Stimulated activated CD4-positive, alpha-beta T cell treated with anti-CD3 and anti-CD28 coated beads, Interleukin-15, amount 100 ng/mL, for 48 hours (primary cell): ENCODE measurements at regions not wholly inside any gene's neighbourhood (a gene's known extent, or its start where the extent isn't known, plus 50 kb on each side); places are given as distances from the start of the nearest gene placed in this dataset.

ENCODE experiments used
- DNase-seq, 2 donors: peaks; one replicate each; pipeline ENCODE4 v3.0.0-alpha.2; 2020; ENCODE audit warnings: low read depth in 2 of 2

GRCh38 chr7:93015779-93016481 is 101.8 kb downstream of the SAMD9 start:
- no peak for DNase-seq

DNA sequence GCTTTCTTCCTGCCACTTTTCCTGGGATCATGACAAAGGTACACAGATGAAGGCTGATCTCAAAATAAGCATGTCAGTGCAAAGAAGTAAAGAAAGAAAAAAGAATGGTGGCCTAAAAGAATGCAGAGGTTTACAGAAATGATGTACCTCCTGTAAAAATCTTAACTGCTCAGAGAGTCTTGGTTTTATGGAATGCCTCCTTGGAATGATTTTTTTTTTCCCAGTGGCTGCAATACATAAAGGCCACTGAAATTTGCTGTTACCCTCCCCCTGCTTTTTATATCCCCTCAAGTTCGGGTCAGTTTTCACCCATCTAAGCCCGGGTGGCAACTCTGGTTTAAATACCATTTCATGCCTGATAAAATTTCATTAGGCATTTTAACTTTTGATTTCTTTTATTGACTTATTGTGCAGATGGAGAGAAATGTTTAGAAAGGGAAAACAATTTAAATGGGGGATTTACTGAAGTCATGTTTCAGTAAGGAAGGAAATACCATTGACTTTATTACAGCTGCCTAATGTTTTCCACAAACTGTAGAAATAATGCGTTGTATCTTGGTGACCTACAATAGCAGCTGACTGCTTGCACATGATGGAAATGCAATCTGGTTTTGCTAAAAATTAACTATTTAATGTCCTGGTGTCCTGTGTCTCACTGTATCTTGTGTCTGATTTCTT is 102.5 kb downstream of the SAMD9 start:
- DNase-seq = no peak

- no peak for DNase-seq
Measured at GRCh38 chr7:93014410-93014809, 103.4 kb downstream of the SAMD9 start.

GRCh38 chr7:93013446-93014061 is 104.2 kb downstream of the SAMD9 start:
- DNase-seq = no peak

- DNase-seq = no peak
Measured at GRCh38 chr7:93011351-93012294, 106.2 kb downstream of the SAMD9 start.

- no peak for DNase-seq
Measured at GRCh38 chr7:93008833-93009232, 108.9 kb downstream of the SAMD9 start.

DNA sequence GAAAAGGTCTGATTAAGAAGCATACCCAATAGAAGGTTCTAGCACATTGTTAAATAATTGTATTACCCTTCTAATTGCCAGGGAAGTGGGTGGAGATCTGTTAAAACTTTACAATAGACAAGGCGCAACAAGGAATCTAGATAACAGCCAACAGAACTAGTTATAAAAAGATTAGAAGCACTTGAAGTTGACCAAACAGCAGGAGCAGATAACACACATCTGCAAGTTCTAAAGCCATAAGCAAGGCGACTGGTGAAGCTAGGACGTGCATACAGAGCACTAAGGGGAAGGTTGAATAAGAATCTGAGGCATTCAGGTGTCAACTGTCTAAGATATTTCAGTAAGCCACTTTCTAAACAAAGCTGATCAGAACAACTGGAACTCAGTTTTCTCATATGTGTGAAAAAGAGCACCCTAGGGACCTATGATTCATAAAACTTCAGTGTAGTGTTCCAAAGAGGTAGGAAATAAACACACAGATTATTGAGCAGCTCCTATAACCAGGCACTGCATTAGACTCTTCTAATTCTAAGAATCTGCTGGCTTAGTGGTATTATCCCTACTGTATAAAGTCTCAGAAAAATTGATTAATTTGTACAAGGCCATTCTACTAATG is 111.2 kb downstream of the SAMD9 start:
- no peak for DNase-seq

GRCh38 chr7:93004906-93005305 is 112.9 kb downstream of the SAMD9 start:
- no peak for DNase-seq

DNA sequence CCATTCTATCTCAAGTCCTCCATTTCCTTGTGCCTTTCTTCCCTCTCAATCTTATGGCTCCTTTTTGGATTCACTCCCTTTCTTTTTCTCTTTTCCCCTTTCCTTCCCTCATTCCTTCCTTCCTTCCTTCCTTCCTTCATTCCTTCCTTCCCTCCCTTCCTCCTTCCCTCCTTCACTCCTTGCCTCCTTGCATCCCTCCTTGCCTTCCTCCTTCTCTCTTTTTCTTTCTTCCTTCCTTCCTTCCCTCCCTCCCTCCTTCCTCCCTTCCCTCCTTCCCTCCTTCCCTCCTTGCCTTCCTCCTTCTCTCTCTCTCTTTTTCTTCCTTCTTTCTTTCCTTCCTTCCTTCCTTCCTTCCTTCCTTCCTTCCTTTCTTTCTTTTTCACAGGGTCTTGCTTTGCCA is 120.1 kb downstream of the SAMD9 start:
- no peak for DNase-seq

GRCh38 chr7:92997152-92997551 is 120.6 kb downstream of the SAMD9 start:
- DNase-seq = no peak

DNA sequence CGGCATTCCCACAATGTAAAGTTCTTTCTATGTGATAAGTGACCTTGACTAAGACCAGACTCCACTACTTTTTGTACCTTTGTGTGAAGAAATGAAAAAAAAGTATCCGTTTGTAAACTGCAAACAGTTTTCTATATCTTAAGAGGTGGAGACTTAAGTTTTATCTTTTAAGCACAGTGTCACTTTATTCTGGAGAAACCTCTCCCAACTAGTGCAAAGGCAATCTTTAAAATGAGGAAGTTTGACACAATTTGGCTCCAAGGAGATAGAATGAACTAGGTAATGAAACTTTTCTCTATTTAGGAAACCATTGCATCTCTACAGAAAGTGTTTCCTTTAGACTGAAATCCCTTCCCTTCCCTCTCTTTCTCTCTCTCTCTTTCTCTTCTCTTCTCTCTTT is 122.9 kb downstream of the SAMD9 start:
- DNase-seq = no peak

DNA sequence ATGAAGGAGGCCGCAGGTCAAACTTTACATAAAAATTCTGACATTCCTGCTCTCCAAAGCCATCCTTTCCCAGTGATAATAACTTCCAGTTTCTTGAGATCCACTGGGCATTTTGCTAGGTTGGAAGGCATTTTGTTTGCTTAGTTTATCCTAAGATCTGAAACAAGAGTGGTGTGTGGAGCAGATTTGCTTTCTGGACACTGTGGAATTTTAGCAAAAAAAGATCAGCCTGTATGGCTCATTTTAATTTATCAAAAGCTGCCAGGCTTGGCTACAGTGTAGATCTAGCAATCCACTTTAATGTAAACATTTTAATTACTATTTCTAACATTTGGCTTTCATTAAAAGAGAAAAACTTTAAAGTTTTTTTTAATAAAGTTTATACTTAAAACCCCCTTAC is 124.8 kb downstream of the SAMD9 start:
- DNase-seq = no peak

DNA sequence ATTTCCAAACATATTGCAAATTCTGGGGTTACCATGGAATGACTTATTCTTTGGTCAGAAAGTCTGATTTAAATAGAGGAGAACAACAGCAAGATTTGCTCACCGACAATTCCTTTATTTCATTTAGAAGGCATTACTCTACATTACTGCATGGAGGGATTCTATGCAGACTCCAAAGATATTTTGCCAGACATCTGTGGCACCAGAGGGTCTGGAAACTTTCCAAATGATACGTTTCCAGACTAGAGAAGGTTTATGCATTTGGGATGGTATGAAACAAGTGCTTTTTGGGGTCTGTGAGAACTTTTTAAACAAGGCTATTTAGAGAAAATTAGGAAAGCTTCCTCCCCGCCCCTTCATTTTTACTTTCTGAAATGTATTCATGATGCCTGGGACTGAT is 125.3 kb downstream of the SAMD9 start:
- no peak for DNase-seq

DNA sequence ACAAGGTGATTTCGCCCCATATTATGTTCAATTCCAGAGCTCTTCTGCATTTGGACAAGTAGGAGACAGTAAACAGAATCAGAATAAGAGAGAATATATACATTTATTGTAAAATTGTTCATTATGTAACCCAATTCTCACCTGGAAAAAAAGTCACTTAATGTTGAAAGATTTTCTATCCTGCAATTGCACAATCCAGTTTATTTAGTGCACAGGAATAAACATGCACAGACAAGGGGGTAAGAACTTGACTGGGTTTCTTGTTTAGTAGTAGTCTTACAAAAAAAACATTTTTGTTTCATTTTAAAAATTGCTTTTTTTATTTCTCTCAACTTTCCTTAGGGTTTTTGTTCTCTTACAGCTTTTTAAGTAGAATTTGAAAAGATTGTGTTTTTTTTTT is 126.6 kb downstream of the SAMD9 start:
- no peak for DNase-seq

DNA sequence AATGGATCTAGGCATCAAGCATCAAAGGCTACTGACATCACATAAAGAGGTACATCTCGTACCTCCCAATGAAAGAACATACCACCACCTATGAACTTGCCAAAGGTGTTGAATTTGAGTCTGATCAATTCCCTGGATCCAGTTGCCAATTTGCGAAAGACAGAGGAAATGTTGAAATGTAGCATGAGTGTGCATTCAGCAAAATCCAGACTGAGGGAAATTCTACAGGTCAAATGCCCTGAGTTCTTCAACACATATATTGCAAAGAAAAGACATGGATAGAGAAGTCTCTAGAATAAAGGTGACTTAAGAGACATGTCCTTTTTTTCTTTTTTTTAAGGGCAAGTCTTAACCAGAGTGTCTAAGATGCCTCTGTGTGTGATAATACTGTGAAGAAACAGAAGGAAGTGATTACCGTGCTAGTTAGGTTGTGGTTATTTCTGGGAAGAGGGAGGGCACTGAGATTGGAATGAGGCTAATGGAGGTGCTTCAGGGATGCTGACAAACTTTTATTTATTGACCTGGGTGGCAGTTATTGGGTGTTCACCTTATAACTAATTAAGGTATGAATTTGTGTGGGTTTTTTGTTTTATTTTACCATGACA is 128.7 kb downstream of the SAMD9 start:
- DNase-seq = no peak

GRCh38 chr7:92988051-92988450 is 129.7 kb downstream of the SAMD9 start:
- no peak for DNase-seq

DNA sequence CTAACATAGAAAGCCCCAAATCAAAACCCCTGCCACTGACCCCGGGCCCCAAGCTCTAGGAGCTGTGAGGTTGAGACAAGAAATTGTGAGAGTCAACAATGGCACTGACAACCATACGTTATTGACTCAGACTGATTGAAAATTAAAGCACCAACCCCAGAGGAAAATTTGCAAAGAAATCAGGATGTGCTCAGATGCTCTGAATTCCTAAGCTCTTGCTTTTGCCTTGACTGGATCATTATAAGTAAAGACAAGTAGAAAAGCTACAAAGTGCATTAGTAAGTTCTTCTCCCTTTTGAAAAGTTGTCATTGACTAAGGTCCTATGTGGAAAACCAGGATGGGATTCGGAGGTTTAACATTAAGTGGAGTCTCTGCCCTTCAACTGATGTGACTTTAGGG is 130.2 kb downstream of the SAMD9 start:
- DNase-seq = no peak

GRCh38 chr7:92987095-92987494 is 130.7 kb downstream of the SAMD9 start:
- DNase-seq = no peak

GRCh38 chr7:92982928-92983327 is 134.9 kb downstream of the SAMD9 start:
- DNase-seq = no peak

DNA sequence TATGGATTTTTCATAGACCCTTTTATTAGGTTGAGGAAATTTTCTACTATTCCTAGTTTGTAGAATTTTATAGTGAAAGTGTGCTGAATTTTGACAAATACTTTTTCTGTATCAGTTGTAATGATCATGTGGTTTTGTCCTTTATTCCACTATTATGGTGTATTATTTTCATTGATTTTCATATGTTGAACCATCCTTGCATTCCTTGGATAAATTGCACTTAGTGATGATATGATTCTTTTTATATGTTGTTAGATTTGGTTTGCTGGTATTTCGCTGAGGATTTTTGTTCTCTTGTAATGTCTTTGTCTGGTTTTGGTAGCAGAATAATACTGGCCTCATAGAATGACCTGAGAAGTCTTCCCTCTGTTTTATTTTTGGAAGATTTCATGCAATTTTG is 140.6 kb upstream of the CDK6 start:
- DNase-seq = no peak

DNA sequence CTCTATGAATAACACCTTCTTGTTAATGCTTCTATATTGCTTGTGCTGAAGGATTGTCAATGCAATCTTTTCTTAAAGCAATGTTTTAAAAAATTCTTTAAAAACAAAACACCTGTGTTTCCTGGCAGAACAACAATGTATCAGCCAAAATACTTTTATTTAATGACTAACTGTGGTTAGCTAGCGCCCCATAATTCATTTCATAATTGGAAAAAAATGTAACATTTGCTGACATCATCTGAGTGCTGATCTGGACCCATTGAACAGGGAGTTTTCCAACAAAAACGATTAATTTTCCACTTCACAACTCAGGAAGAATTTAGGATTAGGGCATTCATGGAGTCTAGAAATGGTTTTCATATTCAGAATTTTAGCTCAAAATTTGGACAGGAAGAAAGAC is 137.6 kb upstream of the CDK6 start:
- no peak for DNase-seq
